ENCODE measurements at regions not wholly inside any gene's neighbourhood (a gene's known extent, or its start where the extent isn't known, plus 50 kb on each side); places are given as distances from the start of the nearest gene placed in this dataset.

DNA sequence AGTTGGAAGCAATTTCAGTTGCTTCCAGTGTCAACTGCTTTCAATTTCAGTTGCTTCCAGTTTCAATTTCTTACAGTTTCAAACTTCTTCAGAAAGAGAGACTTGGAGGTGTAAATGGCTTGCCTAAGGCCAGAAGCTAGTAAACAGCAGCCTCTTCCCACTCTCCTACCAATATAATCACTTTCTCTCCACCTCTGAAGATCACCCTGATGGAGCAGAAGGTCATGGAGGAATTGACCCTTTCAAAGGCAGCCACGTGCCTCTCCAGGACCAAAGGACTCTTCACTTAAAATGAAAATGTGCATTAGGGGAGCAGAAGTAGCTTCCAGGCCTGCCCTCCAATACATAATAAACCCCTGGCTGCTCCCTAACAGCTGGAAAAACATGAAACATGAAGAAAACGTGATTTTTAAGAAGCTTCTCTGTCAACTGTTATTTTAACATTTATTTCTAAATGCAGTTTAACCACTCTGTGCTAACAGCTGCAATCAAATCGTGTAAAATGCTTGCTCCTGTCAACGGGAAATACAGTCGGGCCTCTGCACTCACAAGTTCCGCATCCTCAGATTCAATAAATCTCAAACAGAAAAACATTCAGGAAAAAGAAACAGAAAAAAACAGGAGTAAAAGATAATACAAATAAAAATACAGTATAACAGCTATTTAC is 1020.6 kb downstream of the XPNPEP1 start:
- no peak for FAIRE-seq
- H3K4me1 ChIP-seq (ENCODE audit: control insufficient read depth in 2 of 3, insufficient read depth in 2 of 3, low read depth in 1 of 3, low read length in 3 of 3) = no peaks in the 10 kb centered on the region
- intact Hi-C loops (cut with DNase I) = no loop called here
- H3K36me3 ChIP-seq (ENCODE audit: control insufficient read depth in 2 of 3, insufficient read depth in 3 of 3, low read length in 3 of 3) = no peaks in the 10 kb centered on the region
- H3K27ac ChIP-seq (ENCODE audit: low read depth in 2 of 2, low read length in 2 of 2) = no peak overlapping the region
- no peak overlapping the region for H3K9ac ChIP-seq (ENCODE audit: low read length in 3 of 3)
- TF ChIP-seq, protein P1, sequence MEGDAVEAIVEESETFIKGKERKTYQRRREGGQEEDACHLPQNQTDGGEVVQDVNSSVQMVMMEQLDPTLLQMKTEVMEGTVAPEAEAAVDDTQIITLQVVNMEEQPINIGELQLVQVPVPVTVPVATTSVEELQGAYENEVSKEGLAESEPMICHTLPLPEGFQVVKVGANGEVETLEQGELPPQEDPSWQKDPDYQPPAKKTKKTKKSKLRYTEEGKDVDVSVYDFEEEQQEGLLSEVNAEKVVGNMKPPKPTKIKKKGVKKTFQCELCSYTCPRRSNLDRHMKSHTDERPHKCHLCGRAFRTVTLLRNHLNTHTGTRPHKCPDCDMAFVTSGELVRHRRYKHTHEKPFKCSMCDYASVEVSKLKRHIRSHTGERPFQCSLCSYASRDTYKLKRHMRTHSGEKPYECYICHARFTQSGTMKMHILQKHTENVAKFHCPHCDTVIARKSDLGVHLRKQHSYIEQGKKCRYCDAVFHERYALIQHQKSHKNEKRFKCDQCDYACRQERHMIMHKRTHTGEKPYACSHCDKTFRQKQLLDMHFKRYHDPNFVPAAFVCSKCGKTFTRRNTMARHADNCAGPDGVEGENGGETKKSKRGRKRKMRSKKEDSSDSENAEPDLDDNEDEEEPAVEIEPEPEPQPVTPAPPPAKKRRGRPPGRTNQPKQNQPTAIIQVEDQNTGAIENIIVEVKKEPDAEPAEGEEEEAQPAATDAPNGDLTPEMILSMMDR (IDR thresholded peaks at IDR 0.05; ENCODE audit: borderline replicate concordance, extremely low read depth, insufficient read depth) = no peak
- H3K4me3 ChIP-seq (ENCODE audit: low read length in 3 of 3) = no peak overlapping the region
- peak in 3 of 5 donors; percentile 15 to 90 (median 64) for DNase-seq
- H3K9me3 ChIP-seq (ENCODE audit: control insufficient read depth in 2 of 3, insufficient read depth in 1 of 3, low read length in 3 of 3) = no peaks in the 10 kb centered on the region
- no peaks in the 10 kb centered on the region for H3K27me3 ChIP-seq (ENCODE audit: control insufficient read depth, insufficient read depth, low read length)

DNA sequence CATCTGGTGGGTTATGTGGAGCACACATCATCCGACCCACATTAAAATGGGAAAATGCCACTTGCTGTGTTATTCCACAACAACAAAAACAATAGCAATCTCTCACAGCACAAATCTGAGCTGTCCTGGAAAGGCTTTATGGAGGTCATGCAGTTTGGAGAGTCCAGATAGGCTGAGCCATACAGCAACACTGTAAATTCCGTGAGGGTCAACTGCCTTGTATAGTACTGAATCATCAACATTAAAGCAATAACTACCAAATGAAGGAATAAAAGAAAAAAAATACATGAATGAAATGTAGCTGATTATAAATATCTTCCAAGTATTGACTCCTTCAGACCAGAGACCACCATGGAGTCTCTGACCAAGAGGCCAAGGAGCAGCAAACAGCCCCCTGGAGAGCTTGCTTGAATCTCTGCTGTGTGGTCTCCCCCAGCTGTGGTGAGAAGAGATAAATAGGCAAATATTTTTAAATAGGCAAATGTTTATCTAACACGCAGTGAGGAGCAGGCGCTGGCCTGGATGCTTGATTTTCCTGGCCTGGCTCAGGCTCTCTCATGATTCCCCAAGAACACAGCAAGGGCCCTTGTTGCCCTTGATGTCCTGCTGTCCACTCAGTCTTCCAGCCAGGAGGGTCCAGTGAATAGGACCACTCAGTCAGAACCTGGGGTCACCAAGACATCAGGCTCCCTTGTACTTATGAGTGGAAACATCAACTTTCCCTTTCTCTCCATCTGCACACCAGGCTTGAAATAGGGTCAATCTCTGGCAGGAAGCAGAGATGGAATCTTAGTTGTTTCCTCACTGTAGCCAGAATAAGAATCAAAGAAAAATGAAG is 1021.3 kb downstream of the XPNPEP1 start:
- H3K9ac ChIP-seq (ENCODE audit: low read length in 3 of 3) = no peak overlapping the region
- intact Hi-C loops (cut with DNase I) = no loop called here
- DNase-seq = peak in 3 of 5 donors; percentile 26 to 84 (median 48)
- no peaks in the 10 kb centered on the region for H3K4me1 ChIP-seq (ENCODE audit: control insufficient read depth in 2 of 3, insufficient read depth in 2 of 3, low read depth in 1 of 3, low read length in 3 of 3)
- H3K9me3 ChIP-seq (ENCODE audit: control insufficient read depth in 2 of 3, insufficient read depth in 1 of 3, low read length in 3 of 3) = no peaks in the 10 kb centered on the region
- no peak overlapping the region for H3K27ac ChIP-seq (ENCODE audit: low read depth in 2 of 2, low read length in 2 of 2)
- H3K27me3 ChIP-seq (ENCODE audit: control insufficient read depth, insufficient read depth, low read length) = no peaks in the 10 kb centered on the region
- H3K36me3 ChIP-seq (ENCODE audit: control insufficient read depth in 2 of 3, insufficient read depth in 3 of 3, low read length in 3 of 3) = no peaks in the 10 kb centered on the region
- no peak for FAIRE-seq
- TF ChIP-seq, protein P1 (IDR thresholded peaks at IDR 0.05; ENCODE audit: borderline replicate concordance, extremely low read depth, insufficient read depth) = no peak
- no peak overlapping the region for H3K4me3 ChIP-seq (ENCODE audit: low read length in 3 of 3)

DNA sequence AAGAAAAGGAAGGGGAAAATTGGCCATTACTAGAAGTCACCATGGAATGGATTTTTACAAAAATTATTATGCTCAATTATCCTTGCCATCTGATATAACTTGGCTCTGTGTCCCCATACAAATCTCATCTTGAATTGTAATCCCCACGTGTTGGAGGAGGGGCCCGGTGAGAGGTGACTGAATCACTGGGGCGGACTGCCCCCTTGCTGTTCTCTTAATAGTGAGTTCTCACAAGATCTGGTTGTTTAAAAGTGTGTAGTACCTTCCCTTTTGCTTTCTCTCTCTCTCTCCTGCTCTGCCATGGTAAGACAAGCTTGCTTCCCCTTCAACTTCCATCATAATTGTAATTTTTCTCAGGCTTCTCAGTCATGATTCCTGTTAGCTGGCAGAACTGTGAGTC is 1023.6 kb downstream of the XPNPEP1 start:
- intact Hi-C loops (cut with DNase I) = no loop called here
- no peak for FAIRE-seq
- Histone ChIP-seq H3K9me3 (ENCODE audit: control insufficient read depth in 2 of 3, insufficient read depth in 1 of 3, low read length in 3 of 3) (no peaks in the 10 kb centered on the region), H3K4me1 (ENCODE audit: control insufficient read depth in 2 of 3, insufficient read depth in 2 of 3, low read depth in 1 of 3, low read length in 3 of 3) (no peaks in the 10 kb centered on the region), H3K4me3 (ENCODE audit: low read length in 3 of 3) (no peak overlapping the region), H3K36me3 (ENCODE audit: control insufficient read depth in 2 of 3, insufficient read depth in 3 of 3, low read length in 3 of 3) (no peaks in the 10 kb centered on the region), H3K27me3 (ENCODE audit: control insufficient read depth, insufficient read depth, low read length) (no peaks in the 10 kb centered on the region), H3K9ac (ENCODE audit: low read length in 3 of 3) (no peak overlapping the region), H3K27ac (ENCODE audit: low read depth in 2 of 2, low read length in 2 of 2) (no peak overlapping the region)
- no peak for DNase-seq
- TF ChIP-seq, protein P1 (IDR thresholded peaks at IDR 0.05; ENCODE audit: borderline replicate concordance, extremely low read depth, insufficient read depth) = no peak

All from kidney (tissue), 13 donors.